Right lobe of liver (tissue), 6 donors: ENCODE measurements at regions not wholly inside any gene's neighbourhood (a gene's known extent, or its start where the extent isn't known, plus 50 kb on each side); places are given as distances from the start of the nearest gene placed in this dataset.

Source experiments
- ATAC-seq, 4 donors: fragments of 200-7000 bp; cut with Tn5 transposase; one replicate each; pipeline ENCODE4 v1.9.1; 2020; ENCODE audit warnings: mild to moderate bottlenecking in 4 of 4, moderate library complexity in 4 of 4
- DNase-seq, 3 donors: peaks; one replicate each; pipeline ENCODE4 v3.0.0-alpha.2; 2020
- H3K27ac ChIP-seq, 3 donors: fragments of 200-600 bp; one replicate each; pipeline ENCODE4 v1.8.0; 2022
- H3K27me3 ChIP-seq, 2 donors: fragments of 200-600 bp; one replicate each; pipeline ENCODE4 v1.8.0; 2022
- H3K36me3 ChIP-seq, 4 donors: fragments of 200-600 bp; sonication (generic) in 1 of 4; one replicate each; pipeline versions ENCODE4 v1.5.1 to v1.8.0; 2017 to 2022; ENCODE audit warnings: control low read depth in 1 of 4
- H3K4me1 ChIP-seq, 4 donors: fragments of 200-600 bp; sonication (generic) in 1 of 4; one replicate each; pipeline versions ENCODE4 v1.5.1 to v1.8.0; 2017 to 2022; ENCODE audit warnings: control low read depth in 1 of 4
- H3K4me3 ChIP-seq, 3 donors: fragments of 200-600 bp; one replicate each; pipeline ENCODE4 v1.8.0; 2022
- H3K9me3 ChIP-seq, 4 donors: fragments of 200-600 bp; sonication (generic) in 1 of 4; one replicate each; pipeline versions ENCODE4 v1.5.1 to v1.8.0; 2017 to 2022; ENCODE audit warnings: control low read depth in 1 of 4
- CTCF ChIP-seq, 4 donors: fragments of 200-600 bp in 3 of 4; fragments of 450-650 bp in 1 of 4; IDR thresholded peaks; one replicate each; pipeline versions ENCODE4 v1.5.1 to v1.8.0; 2016 to 2022; ENCODE audit warnings: antibody characterized with exemption in 4 of 4, mild to moderate bottlenecking in 2 of 4
- POLR2A ChIP-seq: fragments of 450-650 bp; IDR thresholded peaks from one replicate; pipeline ENCODE4 v1.6.1; 2017; ENCODE audit warnings: antibody characterized with exemption, mild to moderate bottlenecking
- WGBS: methylation state at CpG from one replicate; pipeline ENCODE4 v1.1.6; 2018; ENCODE audit warnings: low coverage, low lambda C conversion rate; ENCODE audit not compliant: insufficient coverage; ENCODE audit errors: missing lambda C conversion rate; 5-methylcytosine and 5-hydroxymethylcytosine counted together
- intact Hi-C, 2 donors: fragments of 100-400 bp; cut with DNase I; formaldehyde crosslinking; loops; one replicate each; pipeline versions ENCODE4 v1.11.2 to v1.14.1; 2022
- donor health status: DM: no; HTN: yes; CAD: no.
- donor health status: DM: no; HTN: no; CAD: no.
- donor health status: DM: no; HTN: no; CAD: no.
- donor health status: DM: no; HTN: yes; CAD: no.
- donor health status: DM: no; HTN: yes; CAD: no.

- TF ChIP-seq CTCF (IDR thresholded peaks at IDR 0.05) (no peak), POLR2A (no peak)
- no peak overlapping the region for H3K4me3 ChIP-seq
- H3K36me3 ChIP-seq: no peaks in the 10 kb centered on the region
- H3K9me3 ChIP-seq: no peaks in the 10 kb centered on the region
- no peak overlapping the region for H3K27ac ChIP-seq
- WGBS: 25% methylated on average over 2 of the region's 7 CpGs
- DNase-seq: peak in 1 of 3 donors; percentile 31
- H3K27me3 ChIP-seq: no peaks in the 10 kb centered on the region
- ATAC-seq: peak in 1 of 4 donors; percentile 8
- no peaks in the 10 kb centered on the region for H3K4me1 ChIP-seq
- intact Hi-C loops: no loop called here
Observed at GRCh38 chr17:77735566-77736198, 222.8 kb upstream of the TNRC6C start.

- WGBS: 88% methylated on average over 2 of the region's 17 CpGs
- H3K4me1 ChIP-seq: no peaks in the 10 kb centered on the region
- no peak for TF ChIP-seq CTCF (IDR thresholded peaks at IDR 0.05)
- TF ChIP-seq POLR2A: no peak
- peak in 1 of 3 donors; percentile 33 for DNase-seq
- no peak overlapping the region for H3K4me3 ChIP-seq
- no peak overlapping the region for H3K27ac ChIP-seq
- no peaks in the 10 kb centered on the region for H3K9me3 ChIP-seq
- intact Hi-C loops: no loop called here
- H3K27me3 ChIP-seq: no peaks in the 10 kb centered on the region
- H3K36me3 ChIP-seq: no peaks in the 10 kb centered on the region
- ATAC-seq: no peak
Observed at GRCh38 chr17:77736199-77736585, 222.3 kb upstream of the TNRC6C start.

- no peak for TF ChIP-seq POLR2A
- Histone ChIP-seq H3K4me3 (no peak overlapping the region), H3K4me1 (no peaks in the 10 kb centered on the region), H3K9me3 (no peaks in the 10 kb centered on the region), H3K36me3 (no peaks in the 10 kb centered on the region), H3K27me3 (no peaks in the 10 kb centered on the region), H3K27ac (no peak overlapping the region)
- intact Hi-C loops: no loop called here
- no peak for ATAC-seq
- WGBS: 45% methylated on average over 3 of the region's 6 CpGs
- peak in 1 of 3 donors; percentile 15 for DNase-seq
Observed at GRCh38 chr17:77736721-77737120, 221.8 kb upstream of the TNRC6C start.

- intact Hi-C loops: no loop called here
- Histone ChIP-seq H3K36me3 (no peaks in the 10 kb centered on the region), H3K4me3 (no peak overlapping the region), H3K4me1 (no peaks in the 10 kb centered on the region), H3K27me3 (no peaks in the 10 kb centered on the region), H3K9me3 (no peaks in the 10 kb centered on the region), H3K27ac (no peak overlapping the region)
- no peak for ATAC-seq
- WGBS: 77% methylated on average over 17 of the region's 21 CpGs
- peak in 1 of 3 donors; percentile 36 for DNase-seq
- TF ChIP-seq CTCF (IDR thresholded peaks at IDR 0.05) (no peak), POLR2A (no peak)
Observed at GRCh38 chr17:77737442-77738265, 220.8 kb upstream of the TNRC6C start.
